ENCODE measurements at regions not wholly inside any gene's neighbourhood (a gene's known extent, or its start where the extent isn't known, plus 50 kb on each side); places are given as distances from the start of the nearest gene placed in this dataset.

- H3K36me3 Mint-ChIP-seq = no peaks in the 10 kb centered on the region
- ATAC-seq (no peak), DNase-seq (ENCODE audit: low spot score) (no peak)
- H3K27ac Mint-ChIP-seq = no peak overlapping the region
- TF ChIP-seq NFE2L1 (CRISPR knock-in tag; IDR thresholded peaks at IDR 0.05) = no peak
- no peak for TF ChIP-seq ELF4 (CRISPR knock-in tag; IDR thresholded peaks at IDR 0.05; ENCODE audit: low read depth)
- TF ChIP-seq CDX4 (CRISPR knock-in tag; IDR thresholded peaks at IDR 0.05; ENCODE audit: borderline replicate concordance) = no peak
- TF ChIP-seq NR1H2 (CRISPR knock-in tag; IDR thresholded peaks at IDR 0.05) = no peak
- no peak for TF ChIP-seq HMGXB4 (CRISPR knock-in tag; IDR thresholded peaks at IDR 0.05)
- no peak for TF ChIP-seq ZNF263 (CRISPR knock-in tag; IDR thresholded peaks at IDR 0.05; ENCODE audit: low read depth)
- no peak for TF ChIP-seq ZBTB21 (CRISPR knock-in tag; IDR thresholded peaks at IDR 0.05; ENCODE audit: borderline replicate concordance)
- TF ChIP-seq IRF2 (CRISPR knock-in tag; IDR thresholded peaks at IDR 0.05; ENCODE audit: borderline replicate concordance, low read depth) = no peak
- no peaks in the 10 kb centered on the region for H3K4me1 Mint-ChIP-seq
- H3K9me3 Mint-ChIP-seq = peaks cover 10% of the 10 kb centered on the region
- ChIA-PET POLR2A (no interaction called here), CTCF (no interaction called here)
- no peaks in the 10 kb centered on the region for H3K27me3 Mint-ChIP-seq (ENCODE audit: low read depth)
- H3K4me3 Mint-ChIP-seq = no peak overlapping the region
These were observed 465.2 kb downstream of the CD83 start for GRCh38 chr6:14582749-14583148.

GRCh38 chr6:14583826-14584225 is 466.3 kb downstream of the CD83 start:
- no peaks in the 10 kb centered on the region for H3K36me3 Mint-ChIP-seq
- ChIA-PET CTCF (no interaction called here), POLR2A (no interaction called here)

GRCh38 chr6:14584450-14584849 is 466.9 kb downstream of the CD83 start:
- no peak overlapping the region for H3K4me3 Mint-ChIP-seq
- POLR2A ChIA-PET = interaction anchor here (0.6 kb wide), 1 partner anchor 828 kb away, joined by 3 read pairs; no protein-coding TSS in a partner anchor
- no peak overlapping the region for H3K27ac Mint-ChIP-seq
- TF ChIP-seq FOXJ3 (CRISPR knock-in tag; IDR thresholded peaks at IDR 0.05; ENCODE audit: borderline replicate concordance) (no peak), OVOL2 (CRISPR knock-in tag; IDR thresholded peaks at IDR 0.05; ENCODE audit: borderline replicate concordance) (no peak), JUN (CRISPR knock-in tag; IDR thresholded peaks at IDR 0.05) (no peak), PRRX2 (CRISPR knock-in tag; IDR thresholded peaks at IDR 0.05) (no peak), JAZF1 (CRISPR knock-in tag; IDR thresholded peaks at IDR 0.05) (no peak), GABPB1 (CRISPR knock-in tag; IDR thresholded peaks at IDR 0.05) (no peak)
- H3K27me3 Mint-ChIP-seq (ENCODE audit: low read depth) = no peaks in the 10 kb centered on the region
- DNase-seq (ENCODE audit: low spot score) (no peak), ATAC-seq (no peak)
- H3K36me3 Mint-ChIP-seq = no peaks in the 10 kb centered on the region
- CTCF ChIA-PET = no interaction called here
- no peaks in the 10 kb centered on the region for H3K4me1 Mint-ChIP-seq
- peaks cover 10% of the 10 kb centered on the region for H3K9me3 Mint-ChIP-seq

More at GRCh38 chr6:14583826-14584225, 466.3 kb downstream of the CD83 start:
- TF ChIP-seq TEAD4 (CRISPR knock-in tag; IDR thresholded peaks at IDR 0.05) (no peak), ERG (CRISPR knock-in tag; IDR thresholded peaks at IDR 0.05) (no peak), OVOL2 (CRISPR knock-in tag; IDR thresholded peaks at IDR 0.05; ENCODE audit: borderline replicate concordance) (no peak), NR1H2 (CRISPR knock-in tag; IDR thresholded peaks at IDR 0.05) (no peak), KAT7 (CRISPR knock-in tag; IDR thresholded peaks at IDR 0.05; ENCODE audit: borderline replicate concordance) (no peak), USF2 (CRISPR knock-in tag; IDR thresholded peaks at IDR 0.05) (no peak), FOXK1 (CRISPR knock-in tag; IDR thresholded peaks at IDR 0.05) (no peak), TEAD1 (CRISPR knock-in tag; IDR thresholded peaks at IDR 0.05) (no peak), EMX1 (CRISPR knock-in tag; IDR thresholded peaks at IDR 0.05) (no peak), ZMAT4 (CRISPR knock-in tag; IDR thresholded peaks at IDR 0.05) (no peak), ELF4 (CRISPR knock-in tag; IDR thresholded peaks at IDR 0.05; ENCODE audit: low read depth) (no peak), TCF7 (CRISPR knock-in tag; IDR thresholded peaks at IDR 0.05; ENCODE audit: low read depth) (no peak), ATF1 (CRISPR knock-in tag; IDR thresholded peaks at IDR 0.05) (no peak)
- peaks cover 10% of the 10 kb centered on the region for H3K9me3 Mint-ChIP-seq
- no peaks in the 10 kb centered on the region for H3K27me3 Mint-ChIP-seq (ENCODE audit: low read depth)
- no peak overlapping the region for H3K27ac Mint-ChIP-seq
- ATAC-seq (no peak), DNase-seq (ENCODE audit: low spot score) (no peak)
- H3K4me3 Mint-ChIP-seq = no peak overlapping the region
- no peaks in the 10 kb centered on the region for H3K4me1 Mint-ChIP-seq
